CD4-positive, alpha-beta T cell treated with Interleukin-6 at 100 ng/mL for 8 hours (primary cell): ENCODE measurements at regions not wholly inside any gene's neighbourhood (a gene's known extent, or its start where the extent isn't known, plus 50 kb on each side); places are given as distances from the start of the nearest gene placed in this dataset.

ENCODE experiments used
- DNase-seq: peaks from one replicate; pipeline ENCODE4 v3.0.0-alpha.2; 2020; ENCODE audit warnings: mixed read lengths, low spot score

- no peak for DNase-seq
These were observed 551.7 kb downstream of the RNF144A start for GRCh38 chr2:7468955-7469354.

GRCh38 chr2:7471185-7471584 lies 554.0 kb downstream of the RNF144A start:
- no peak for DNase-seq

- no peak for DNase-seq
These were observed 555.3 kb downstream of the RNF144A start for GRCh38 chr2:7472465-7472864.

GRCh38 chr2:7473135-7473771 lies 556.0 kb downstream of the RNF144A start:
- DNase-seq = no peak

- DNase-seq = no peak
These were observed 559.2 kb downstream of the RNF144A start for GRCh38 chr2:7476371-7476770.

GRCh38 chr2:7479603-7480002 lies 562.4 kb downstream of the RNF144A start:
- no peak for DNase-seq

GRCh38 chr2:7480431-7480830 lies 563.2 kb downstream of the RNF144A start:
- DNase-seq = no peak

GRCh38 chr2:7490672-7491071 lies 573.5 kb downstream of the RNF144A start:
- DNase-seq = no peak

GRCh38 chr2:7492719-7493118 lies 575.5 kb downstream of the RNF144A start:
- no peak for DNase-seq

GRCh38 chr2:7497178-7497577 lies 580.0 kb downstream of the RNF144A start:
- DNase-seq = no peak

- DNase-seq = no peak
These were observed 581.8 kb downstream of the RNF144A start for GRCh38 chr2:7499018-7499417.

GRCh38 chr2:7502336-7502735 lies 585.1 kb downstream of the RNF144A start:
- no peak for DNase-seq

GRCh38 chr2:7508296-7508943 lies 591.2 kb downstream of the RNF144A start:
- DNase-seq = no peak

GRCh38 chr2:7510353-7510752 lies 593.1 kb downstream of the RNF144A start:
- DNase-seq = no peak

GRCh38 chr2:7513834-7514233 lies 596.6 kb downstream of the RNF144A start:
- DNase-seq = no peak

GRCh38 chr2:7515327-7515726 lies 598.1 kb downstream of the RNF144A start:
- DNase-seq = no peak

- DNase-seq = no peak
These were observed 599.4 kb downstream of the RNF144A start for GRCh38 chr2:7516484-7517063.

- DNase-seq = peak; percentile 35
These were observed 599.9 kb downstream of the RNF144A start for GRCh38 chr2:7517088-7517487.

- no peak for DNase-seq
These were observed 600.6 kb downstream of the RNF144A start for GRCh38 chr2:7517851-7518250.

- DNase-seq = no peak
These were observed 606.4 kb downstream of the RNF144A start for GRCh38 chr2:7523481-7524120.

- no peak for DNase-seq
These were observed 607.0 kb downstream of the RNF144A start for GRCh38 chr2:7524195-7524594.

- no peak for DNase-seq
These were observed 608.5 kb downstream of the RNF144A start for GRCh38 chr2:7525746-7526145.

- DNase-seq = no peak
These were observed 610.0 kb downstream of the RNF144A start for GRCh38 chr2:7527165-7527722.
